DMS153 treated with DMSO at 0.1 percent for 48 hours (cell line): ENCODE measurements at regions not wholly inside any gene's neighbourhood (a gene's known extent, or its start where the extent isn't known, plus 50 kb on each side); places are given as distances from the start of the nearest gene placed in this dataset.
"Not testable (repeated sequence)": the region's sequence is repeated elsewhere in the genome, so short reads cannot be mapped to it uniquely, and the experiment has no call there.

Source experiments
- DNase-seq: peaks from one replicate; lab custom pipeline; 2025; ENCODE audit not compliant: unreplicated experiment; lab: John Stamatoyannopoulos, UW

DNA sequence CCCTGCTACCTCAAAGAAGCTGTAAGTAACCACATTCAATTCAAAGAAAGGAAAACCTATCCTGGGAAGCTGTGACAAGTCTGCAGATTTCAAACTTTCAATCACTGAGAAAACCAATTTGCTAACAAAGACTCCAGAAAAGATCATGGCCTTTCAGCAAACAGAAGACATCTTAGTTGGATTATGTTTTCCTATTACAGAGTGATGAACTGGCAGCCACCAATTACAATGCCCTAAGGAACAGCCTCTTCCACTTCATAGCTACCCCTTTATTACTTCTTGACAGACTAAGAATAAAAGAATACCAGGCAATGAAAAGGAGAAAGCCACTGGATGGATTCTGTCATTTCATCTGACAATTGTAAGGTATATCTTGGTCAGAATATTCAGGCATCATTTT is 128.2 kb upstream of the RASEF start:
- DNase-seq = no peak

GRCh38 chr9:83189026-83189425 is 126.1 kb upstream of the RASEF start:
- DNase-seq = not testable (repeated sequence)

DNA sequence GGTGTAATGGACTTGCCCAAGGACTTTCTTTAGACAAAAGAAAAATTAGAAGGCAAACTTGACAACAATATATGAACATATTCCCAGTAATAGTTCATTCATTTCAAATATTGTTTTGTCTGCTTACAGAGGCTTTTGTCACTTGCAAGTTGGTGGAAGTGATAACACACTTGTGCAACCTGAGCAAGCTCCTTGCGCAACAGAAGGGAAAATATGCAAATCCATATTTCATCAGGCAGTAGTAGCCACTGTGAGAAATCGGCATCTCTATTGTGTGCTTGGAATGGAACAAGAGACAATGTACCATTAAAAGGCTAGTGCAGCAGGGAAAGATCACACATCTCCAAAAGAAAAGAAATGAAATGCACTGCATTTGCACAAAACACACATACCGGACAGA is 125.3 kb upstream of the RASEF start:
- DNase-seq = no peak

- DNase-seq = no peak
These were observed 123.3 kb upstream of the RASEF start for GRCh38 chr9:83186155-83186737.

DNA sequence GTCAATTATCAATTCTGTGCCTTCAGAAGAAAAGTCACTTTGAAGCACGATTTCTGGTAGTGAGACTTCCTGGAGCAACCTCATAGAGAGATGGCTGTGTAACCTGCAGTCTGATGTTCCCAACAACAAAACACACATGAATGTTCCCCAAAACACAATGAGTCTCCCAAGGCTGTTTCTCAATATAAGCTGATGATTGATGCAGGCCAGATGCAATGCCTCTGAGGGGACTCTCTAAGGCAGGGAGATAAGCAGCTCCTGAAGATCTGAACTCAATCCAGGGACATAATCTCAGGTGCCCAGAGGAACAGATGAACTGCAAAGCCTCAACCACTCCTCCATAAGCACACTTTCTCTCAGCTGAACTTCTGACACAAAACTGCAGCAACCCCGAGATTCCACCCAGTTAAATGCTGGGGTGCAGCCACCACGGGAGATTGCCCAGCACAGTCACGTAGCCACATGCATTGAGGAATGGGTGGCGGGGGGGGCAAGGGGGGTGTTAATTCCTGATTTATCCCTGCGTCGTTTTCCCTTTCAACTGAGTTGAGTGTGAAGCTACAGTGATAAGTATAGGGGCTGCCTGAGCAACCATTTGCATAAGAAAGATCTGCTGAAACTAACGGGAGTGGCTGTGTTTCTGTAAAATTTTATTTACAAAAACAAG is 122.7 kb upstream of the RASEF start:
- DNase-seq = no peak

GRCh38 chr9:83183621-83184020 is 120.7 kb upstream of the RASEF start:
- no peak for DNase-seq

GRCh38 chr9:83182071-83182470 is 119.1 kb upstream of the RASEF start:
- no peak for DNase-seq

DNA sequence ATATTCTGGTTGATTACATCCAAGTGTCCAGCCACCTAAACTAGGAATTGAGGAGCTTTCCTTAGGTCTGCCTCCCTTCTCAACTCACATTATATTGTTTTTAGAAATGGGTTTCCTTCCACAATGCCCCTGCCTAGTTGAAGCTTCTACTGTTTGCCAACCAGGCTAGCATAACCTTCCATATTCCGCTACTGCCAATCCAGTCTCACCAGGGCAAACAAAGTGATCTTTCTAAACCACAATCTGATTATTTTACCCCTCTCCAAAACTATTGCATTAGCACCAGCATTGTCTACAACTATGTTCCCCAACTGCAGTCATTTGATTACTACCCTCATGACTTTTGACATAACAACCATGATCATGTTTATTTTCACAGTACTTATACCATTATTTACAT is 115.8 kb upstream of the RASEF start:
- no peak for DNase-seq

DNA sequence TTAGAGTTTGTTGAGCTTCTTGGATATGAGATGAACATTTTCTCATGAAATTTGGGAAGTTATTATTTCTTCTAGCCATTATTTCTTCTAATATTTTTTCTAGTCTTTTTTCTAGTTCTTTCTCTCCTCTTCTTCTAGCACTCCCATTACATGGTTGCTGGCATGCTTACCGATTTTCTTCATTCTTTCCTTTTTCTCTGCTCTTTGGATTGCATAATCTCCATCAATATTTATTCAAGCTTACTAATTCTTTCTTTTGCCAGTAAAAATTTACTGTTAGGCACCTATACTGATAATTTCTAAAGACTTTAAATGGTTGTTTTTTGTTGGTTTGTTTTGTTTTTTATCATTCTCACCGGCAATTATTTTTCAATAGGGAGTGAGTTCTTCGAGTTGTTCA is 114.8 kb upstream of the RASEF start:
- no peak for DNase-seq

DNA sequence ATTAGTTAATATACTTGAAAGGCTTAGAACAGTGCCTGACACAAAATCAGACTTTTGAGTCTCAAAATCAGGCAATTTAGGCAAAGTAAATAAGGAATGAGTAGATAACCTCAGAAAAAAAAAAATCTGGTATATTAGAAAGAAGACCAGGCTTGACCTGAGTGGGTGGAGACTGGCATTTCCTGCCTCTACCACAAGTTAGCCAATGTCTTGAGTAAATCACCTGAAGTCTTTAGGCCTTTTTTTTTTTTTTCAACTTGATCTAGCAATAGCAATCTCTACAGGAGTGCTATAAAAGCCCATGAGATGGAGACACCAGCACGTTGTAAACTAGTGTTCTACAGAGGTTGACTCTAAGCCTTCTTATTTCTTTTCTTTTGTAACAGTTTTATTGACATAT is 104.2 kb upstream of the RASEF start:
- no peak for DNase-seq

DNA sequence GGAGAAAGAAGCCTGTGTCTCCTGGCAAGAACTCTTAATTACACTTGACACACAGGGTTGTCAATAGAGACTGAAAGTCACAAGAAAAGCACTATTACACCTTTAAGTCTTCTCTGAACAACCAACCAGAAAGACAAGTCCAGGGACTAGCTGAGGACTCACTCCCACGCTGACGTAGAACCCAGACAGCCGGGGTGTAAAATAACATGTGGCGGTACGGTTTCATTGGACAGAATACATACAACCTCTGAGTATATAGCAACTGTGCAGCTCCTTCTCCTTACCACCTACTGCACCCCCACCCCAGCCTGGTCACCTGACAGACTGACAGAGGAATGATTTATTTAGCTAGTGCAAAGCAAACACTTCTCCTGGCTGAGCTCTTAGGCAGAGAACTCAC is 103.4 kb upstream of the RASEF start:
- DNase-seq = peak; percentile 74

- no peak for DNase-seq
These were observed 92.8 kb upstream of the RASEF start for GRCh38 chr9:83155733-83156132.

DNA sequence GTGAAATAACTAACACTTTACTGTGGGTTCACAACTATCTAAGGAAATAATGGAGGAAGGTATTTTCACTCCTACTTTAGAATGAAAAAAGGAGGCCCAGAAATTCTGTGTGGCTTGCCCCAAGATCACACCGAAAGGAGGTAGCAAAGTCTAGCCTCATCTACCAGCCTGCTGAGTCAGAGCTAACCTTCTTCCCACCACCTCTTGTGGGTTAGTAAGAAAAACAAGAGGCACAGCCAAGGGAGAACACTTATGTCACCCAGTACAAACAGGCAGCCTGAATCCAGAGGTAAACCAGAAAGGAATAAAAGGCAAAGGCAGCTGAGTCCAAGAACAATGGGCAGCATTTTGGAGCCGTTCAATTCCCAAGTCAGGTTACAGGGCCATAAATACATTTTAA is 91.9 kb upstream of the RASEF start:
- DNase-seq = no peak

DNA sequence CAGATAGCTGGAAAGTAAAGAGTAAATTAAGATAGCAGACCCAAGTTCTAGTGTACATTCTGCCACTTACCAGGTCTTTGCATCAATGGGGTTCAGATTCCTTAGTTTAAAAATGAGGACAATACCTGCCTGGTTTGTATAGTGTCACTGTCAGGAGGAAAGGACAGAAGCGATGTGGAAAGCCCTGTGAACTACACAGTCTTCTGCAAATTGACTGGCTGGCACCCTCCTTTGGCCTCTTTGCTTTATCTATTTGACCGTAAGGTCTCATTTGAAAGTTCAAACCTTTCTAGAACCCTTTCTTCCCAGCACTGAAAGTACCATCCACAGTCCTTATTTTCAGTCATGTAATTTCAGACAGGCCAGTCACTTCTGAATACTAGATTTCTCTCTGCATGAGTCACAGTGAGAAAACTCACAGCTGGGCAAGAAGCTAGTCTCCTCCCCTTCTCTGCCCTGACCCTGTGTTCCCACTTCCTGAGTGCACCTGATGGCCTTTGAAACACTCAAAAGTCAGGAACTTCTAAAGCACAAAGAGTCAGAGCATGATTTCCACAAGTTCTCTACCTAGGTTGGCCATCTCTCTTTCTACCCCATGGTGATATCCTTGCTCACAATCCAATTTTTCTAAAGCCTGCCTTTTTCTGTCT is 91.3 kb upstream of the RASEF start:
- no peak for DNase-seq

GRCh38 chr9:83153030-83153429 is 90.1 kb upstream of the RASEF start:
- no peak for DNase-seq

GRCh38 chr9:83151627-83152137 is 88.7 kb upstream of the RASEF start:
- DNase-seq = no peak

DNA sequence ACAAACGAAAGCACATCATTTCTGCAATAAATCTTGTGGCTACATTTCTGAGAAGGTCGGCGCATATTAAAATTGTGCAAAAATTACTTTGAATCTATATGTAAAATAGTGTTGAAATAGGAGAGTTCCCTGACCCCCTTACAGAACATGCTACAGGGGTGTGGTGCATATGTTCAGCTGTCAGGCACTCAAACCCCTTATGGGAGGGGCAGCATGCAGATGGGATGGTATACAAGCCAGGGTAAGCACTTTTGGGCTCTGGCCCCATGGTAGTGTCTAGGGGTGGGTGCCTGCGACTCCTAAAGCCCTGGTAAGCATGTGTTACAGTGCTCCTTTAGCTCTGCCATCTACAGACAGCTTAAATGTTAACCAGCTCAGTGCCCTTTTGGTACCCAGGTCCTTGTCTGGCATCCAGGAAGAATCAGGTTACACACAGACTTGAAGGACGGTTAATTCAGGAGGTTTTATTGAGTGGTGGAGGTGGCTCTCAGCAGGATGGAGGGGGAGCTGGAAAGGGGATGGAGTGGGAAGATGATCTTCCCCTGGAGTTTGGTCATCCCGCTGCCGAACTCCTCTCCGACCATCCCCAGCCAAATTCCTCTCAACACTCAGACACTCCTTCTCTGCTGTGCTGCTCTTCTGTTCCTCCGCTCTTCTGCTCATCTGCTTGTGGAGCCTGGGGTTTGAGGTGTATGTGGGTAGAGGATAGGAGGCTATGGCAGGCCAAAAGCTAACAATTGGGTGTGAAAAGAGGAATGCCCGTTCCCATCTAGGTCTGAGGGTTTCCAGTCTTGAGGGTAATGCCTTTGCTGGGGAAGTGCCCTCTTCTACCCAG is 84.6 kb upstream of the RASEF start:
- no peak for DNase-seq

GRCh38 chr9:83146325-83146724 is 83.4 kb upstream of the RASEF start:
- no peak for DNase-seq

DNA sequence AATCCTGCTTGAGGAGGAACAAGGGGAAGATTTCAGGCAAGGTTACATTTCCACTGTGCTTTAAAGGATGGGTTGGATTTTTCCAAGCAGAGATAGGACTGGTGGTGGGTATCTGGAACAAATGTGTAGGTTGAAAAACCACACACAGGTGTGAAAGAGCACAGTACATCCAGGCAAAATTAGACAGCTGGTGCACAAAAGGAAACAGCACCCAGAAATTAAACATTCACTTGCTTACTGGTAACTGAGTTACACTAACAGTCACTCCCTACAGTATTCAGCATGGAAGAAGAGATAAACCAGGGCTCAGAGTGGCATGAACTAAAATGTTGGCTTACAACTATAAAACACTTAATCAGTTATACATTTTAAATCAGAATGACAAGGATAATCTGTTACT is 81.5 kb upstream of the RASEF start:
- DNase-seq = no peak

DNA sequence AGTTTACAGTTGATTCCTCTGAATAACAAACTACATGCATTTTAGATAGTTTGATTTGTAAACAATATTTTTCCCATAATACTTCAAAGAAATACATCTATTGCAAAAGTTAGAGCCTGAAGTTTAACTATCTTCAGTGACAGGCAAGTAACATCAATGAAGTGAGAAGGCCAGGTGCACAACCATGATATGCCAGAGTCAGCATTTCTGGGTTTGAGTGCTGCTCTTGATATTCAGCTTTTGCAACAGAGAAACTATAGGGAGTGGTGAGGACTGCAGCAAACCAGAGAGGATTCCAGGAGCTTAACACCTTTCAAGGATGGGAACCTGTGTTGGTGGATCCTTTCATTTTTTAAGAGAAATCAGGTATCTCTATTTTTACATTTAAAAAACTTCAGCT is 79.4 kb upstream of the RASEF start:
- DNase-seq = no peak

GRCh38 chr9:83141887-83142286 is 78.9 kb upstream of the RASEF start:
- DNase-seq = no peak

- no peak for DNase-seq
These were observed 77.1 kb upstream of the RASEF start for GRCh38 chr9:83140061-83140460.
